GM21717 (cell line): ENCODE measurements at regions not wholly inside any gene's neighbourhood (a gene's known extent, or its start where the extent isn't known, plus 50 kb on each side); places are given as distances from the start of the nearest gene placed in this dataset.
"Not testable (repeated sequence)": the region's sequence is repeated elsewhere in the genome, so short reads cannot be mapped to it uniquely, and the experiment has no call there.

ENCODE experiments used
- ATAC-seq: cut with Tn5 transposase; IDR thresholded peaks from one replicate; pipeline ENCODE4 v1.9.1; 2021; ENCODE audit warnings: mild to moderate bottlenecking, moderate library complexity; ENCODE audit not compliant: unreplicated experiment

DNA sequence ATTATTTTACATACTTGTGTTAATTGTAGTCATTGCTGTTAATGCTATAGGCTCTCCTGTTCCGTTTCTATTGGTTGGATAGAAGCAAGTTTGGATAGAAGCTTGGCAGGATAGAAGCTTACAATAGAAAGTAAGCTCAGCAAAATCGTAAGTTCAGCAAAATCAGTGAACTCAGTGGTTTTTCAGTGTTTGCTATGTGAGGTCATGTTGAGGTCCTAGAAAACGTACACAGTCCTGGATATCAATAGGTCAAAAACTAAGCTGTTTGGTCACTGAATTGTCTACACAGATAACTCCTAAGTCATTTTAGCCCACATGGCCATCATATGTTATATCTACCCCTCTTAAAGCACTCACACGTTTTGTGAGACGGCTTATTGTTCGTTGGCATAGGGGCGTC, 299.4 kb downstream of the MAN2A1 start:
- no peak for ATAC-seq

- no peak for ATAC-seq
Observed at GRCh38 chr5:109989994-109990722, 300.4 kb downstream of the MAN2A1 start.

DNA sequence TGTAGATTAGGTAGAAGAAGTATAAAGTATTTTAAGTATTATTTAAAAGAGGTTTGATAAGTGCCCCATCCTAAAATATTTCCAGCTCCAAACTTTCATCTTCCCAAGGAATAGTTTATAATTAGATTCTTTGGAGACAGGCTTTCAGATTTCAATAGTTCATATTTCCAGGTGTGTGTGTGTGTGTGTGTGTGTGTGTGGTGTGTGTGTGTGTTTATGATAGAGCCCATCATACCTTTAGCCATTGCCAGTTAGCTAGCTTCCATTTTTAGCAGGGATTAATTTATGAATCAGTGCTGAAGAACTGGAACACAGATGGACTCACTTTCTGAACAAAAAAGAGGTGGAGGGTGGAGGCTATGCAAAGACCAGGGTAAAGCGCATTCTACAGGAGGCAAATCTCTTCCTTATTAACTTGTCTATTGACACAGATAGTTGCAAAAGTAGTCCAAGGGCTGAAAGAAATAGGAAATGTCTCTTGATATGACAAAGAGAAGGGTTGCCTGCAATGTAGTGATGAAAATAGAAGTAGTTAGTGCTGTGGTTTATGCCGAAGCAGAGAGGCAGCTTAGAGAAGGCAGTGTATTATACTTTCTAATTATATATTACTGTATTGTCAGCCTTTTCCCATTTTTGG, 301.1 kb downstream of the MAN2A1 start:
- no peak for ATAC-seq

DNA sequence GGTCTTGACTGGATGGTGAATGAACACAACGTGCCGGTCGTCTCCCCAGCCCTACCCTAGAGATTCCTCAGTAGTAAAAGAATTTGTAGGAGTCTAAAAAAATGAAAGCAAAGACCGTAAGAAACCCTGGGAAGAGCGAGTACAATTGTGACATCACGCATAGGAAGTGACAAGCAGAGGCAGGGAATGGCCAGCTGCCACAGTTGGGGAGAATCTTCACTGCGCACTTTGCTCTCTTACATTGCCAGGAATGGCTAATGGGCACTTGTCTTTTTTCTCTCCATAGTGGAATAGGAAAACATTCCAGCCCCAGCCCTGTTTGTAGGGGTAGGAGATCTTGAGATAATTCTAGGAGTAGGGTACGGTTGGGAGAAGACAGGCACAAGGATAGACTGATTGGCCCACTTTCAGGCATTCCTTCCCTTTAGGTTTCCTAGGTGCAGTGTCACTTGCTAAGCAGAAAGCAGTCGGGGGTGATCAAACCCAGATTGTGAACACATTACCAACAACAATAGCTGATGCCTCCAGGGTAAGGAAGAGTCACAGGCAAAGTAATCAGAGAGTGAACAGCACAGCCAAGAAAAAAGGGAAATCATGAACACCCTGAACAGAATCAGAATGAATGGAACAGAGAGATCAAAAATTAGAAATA, 302.7 kb downstream of the MAN2A1 start:
- ATAC-seq: no peak

- no peak for ATAC-seq
Observed at GRCh38 chr5:109994135-109994534, 304.4 kb downstream of the MAN2A1 start.

GRCh38 chr5:109996246-109996645, 306.5 kb downstream of the MAN2A1 start:
- no peak for ATAC-seq

DNA sequence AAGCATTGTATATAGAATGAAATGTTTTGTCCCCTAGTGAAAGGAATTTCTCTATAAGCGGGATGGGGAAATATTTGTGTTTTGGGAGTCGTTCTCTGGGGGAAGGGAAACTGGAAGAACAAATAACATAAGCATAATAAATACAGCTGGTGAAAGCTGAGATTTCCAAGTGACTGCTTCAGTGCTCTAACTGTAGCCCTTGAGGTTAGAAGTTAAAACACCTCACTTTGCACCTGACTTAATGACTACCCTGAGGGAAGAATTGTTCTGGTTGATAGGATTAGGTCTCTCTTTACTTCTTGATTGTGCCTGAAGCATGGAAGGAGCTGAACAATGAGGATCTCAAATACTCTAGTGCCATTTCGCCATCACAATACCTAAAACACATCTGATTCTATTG, 307.4 kb downstream of the MAN2A1 start:
- ATAC-seq: no peak

GRCh38 chr5:109998208-109998607, 308.5 kb downstream of the MAN2A1 start:
- ATAC-seq: no peak

DNA sequence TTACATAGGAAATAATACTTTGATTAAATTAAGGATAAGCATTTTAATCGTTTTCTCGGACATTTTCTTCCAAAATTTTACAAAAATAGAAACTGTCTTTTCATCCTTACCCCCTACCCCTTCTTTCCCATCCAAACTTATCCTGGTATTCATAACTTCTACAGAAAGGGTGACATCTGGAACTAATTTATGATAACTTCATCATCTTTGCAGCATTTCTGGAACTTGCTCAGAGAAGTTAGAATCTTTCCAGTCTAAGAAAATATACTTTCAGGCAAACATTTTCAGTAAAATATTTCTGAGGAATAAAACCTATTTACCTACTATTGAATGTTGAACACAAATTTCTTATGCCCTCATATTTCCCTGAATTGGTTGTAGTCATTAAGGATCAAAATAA, 309.0 kb downstream of the MAN2A1 start:
- no peak for ATAC-seq

GRCh38 chr5:110001648-110002047, 311.9 kb downstream of the MAN2A1 start:
- no peak for ATAC-seq

- no peak for ATAC-seq
Observed at GRCh38 chr5:110002652-110003051, 312.9 kb downstream of the MAN2A1 start.

- not testable (repeated sequence) for ATAC-seq
Observed at GRCh38 chr5:110005907-110006562, 316.3 kb downstream of the MAN2A1 start.

DNA sequence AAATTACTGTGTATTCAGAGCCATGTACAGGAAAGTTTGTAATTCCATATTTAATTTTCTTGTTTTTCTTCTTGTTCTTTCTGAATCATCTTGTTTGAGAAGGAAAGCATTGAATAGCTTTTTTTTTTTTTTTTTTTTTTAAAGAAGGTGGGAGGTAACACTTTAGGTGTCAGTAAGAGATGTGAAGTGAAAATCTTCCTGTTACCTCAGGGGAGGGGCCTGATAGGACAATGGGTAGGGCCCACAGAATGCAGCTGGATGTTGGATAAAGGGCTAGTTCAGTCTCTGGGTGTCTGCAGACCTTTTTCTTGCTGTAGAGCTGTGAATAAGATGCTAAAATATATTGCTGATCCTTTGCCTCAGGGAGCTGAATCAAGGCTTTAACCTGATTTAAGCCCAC, 317.4 kb downstream of the MAN2A1 start:
- no peak for ATAC-seq

DNA sequence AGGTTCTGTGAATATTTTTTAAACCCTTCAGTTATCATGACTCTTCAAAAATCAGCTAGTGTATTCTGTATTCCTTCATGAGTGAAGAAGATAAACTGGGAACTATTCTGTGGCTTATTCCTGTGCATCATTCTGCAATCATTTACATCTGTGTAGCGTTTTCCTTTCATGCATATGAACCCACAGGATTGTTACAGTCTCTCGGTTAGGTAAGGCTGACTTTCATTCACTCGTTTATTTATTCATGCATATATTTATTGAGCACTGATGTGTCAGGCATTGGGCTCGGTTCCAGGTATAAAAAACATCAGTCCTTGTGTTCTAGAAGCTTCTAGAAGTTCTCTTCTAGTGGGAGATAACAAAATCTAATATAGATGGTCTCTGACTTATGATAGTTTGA, 318.4 kb downstream of the MAN2A1 start:
- ATAC-seq: no peak

- no peak for ATAC-seq
Observed at GRCh38 chr5:110012145-110012544, 322.4 kb downstream of the MAN2A1 start.

- no peak for ATAC-seq
Observed at GRCh38 chr5:110013017-110013416, 323.3 kb downstream of the MAN2A1 start.

- ATAC-seq: no peak
Observed at GRCh38 chr5:110017854-110018253, 328.1 kb downstream of the MAN2A1 start.

DNA sequence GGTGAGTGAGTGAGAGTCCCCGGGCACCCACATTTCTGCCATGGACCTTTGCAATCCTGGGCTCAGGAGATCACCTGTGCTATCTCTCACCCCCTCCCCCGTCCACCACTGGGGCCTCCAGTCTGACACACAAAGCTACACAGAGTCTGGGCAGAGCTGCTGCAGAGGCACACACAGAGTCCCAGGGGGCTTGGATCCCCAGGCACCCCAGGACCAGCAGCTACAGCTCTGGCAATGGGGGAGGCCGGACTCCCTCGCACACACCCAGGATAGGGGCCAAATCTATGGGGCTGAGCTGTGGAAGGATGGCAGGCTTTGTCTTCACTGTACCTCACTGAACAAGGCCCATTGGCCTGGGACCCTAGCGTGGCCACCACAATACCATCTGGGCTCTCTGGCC, 328.8 kb downstream of the MAN2A1 start:
- no peak for ATAC-seq

GRCh38 chr5:110019119-110019518, 329.4 kb downstream of the MAN2A1 start:
- ATAC-seq: no peak

GRCh38 chr5:110019780-110020179, 330.1 kb downstream of the MAN2A1 start:
- ATAC-seq: no peak

DNA sequence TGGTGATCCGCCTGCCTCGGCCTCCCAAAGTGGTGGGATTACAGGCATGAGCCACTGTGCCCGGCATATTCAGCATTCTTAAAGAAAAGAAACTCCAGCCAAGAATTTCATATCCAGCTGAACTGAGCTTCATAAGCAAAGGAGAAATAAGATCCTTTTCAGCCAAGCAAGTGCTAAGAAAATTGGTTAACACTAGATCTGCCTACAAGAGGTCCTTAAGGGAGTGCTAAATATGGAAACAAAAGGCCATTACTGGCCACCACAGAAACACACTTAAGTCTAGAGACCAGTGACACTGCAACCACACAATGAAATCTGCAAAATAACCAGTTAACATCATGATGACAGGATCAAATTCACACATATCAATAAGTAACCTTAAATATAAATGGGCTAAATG, 331.5 kb downstream of the MAN2A1 start:
- no peak for ATAC-seq

- no peak for ATAC-seq
Observed at GRCh38 chr5:110025160-110025559, 335.4 kb downstream of the MAN2A1 start.
